ENCODE measurements at regions not wholly inside any gene's neighbourhood (a gene's known extent, or its start where the extent isn't known, plus 50 kb on each side); places are given as distances from the start of the nearest gene placed in this dataset.

DNA sequence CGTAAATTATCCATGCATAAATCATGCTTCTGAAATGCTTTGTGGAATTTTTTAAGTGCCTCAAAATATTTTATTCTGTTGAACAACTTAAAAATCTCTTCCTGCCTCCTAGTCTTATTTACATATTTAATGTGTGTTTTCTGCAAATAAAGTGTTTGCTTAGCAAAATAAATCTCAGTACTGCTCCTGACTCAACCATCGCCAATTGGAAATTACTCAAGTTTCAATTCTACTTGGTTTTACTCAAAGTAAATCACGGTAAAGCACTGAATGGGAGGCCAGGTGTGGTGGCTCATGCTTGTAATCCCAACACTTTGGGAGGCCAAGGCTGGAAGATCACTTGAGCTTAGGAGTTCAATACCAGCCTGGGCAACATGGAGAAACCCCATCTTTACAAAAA is 152.2 kb upstream of the NR5A2 start:
- TF ChIP-seq, protein P1, sequence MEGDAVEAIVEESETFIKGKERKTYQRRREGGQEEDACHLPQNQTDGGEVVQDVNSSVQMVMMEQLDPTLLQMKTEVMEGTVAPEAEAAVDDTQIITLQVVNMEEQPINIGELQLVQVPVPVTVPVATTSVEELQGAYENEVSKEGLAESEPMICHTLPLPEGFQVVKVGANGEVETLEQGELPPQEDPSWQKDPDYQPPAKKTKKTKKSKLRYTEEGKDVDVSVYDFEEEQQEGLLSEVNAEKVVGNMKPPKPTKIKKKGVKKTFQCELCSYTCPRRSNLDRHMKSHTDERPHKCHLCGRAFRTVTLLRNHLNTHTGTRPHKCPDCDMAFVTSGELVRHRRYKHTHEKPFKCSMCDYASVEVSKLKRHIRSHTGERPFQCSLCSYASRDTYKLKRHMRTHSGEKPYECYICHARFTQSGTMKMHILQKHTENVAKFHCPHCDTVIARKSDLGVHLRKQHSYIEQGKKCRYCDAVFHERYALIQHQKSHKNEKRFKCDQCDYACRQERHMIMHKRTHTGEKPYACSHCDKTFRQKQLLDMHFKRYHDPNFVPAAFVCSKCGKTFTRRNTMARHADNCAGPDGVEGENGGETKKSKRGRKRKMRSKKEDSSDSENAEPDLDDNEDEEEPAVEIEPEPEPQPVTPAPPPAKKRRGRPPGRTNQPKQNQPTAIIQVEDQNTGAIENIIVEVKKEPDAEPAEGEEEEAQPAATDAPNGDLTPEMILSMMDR (IDR thresholded peaks at IDR 0.05), result no peak
- no peak for TF ChIP-seq POLR2A (IDR thresholded peaks at IDR 0.05)
